K562 (cell line): ENCODE measurements at regions not wholly inside any gene's neighbourhood (a gene's known extent, or its start where the extent isn't known, plus 50 kb on each side); places are given as distances from the start of the nearest gene placed in this dataset.

Source experiments
- DIDO1 ChIP-seq: fragments of 450-650 bp; IDR thresholded peaks from 2 replicates; pipeline ENCODE4 v1.6.1; 2016; ENCODE audit warnings: low read depth, missing biosample characterization, missing genetic modification characterization
- NELFE ChIP-seq: IDR thresholded peaks from 2 replicates; pipeline ENCODE4 v1.6.1; 2011; ENCODE audit warnings: mild to moderate bottlenecking; ENCODE audit not compliant: insufficient read depth, insufficient read length
- SMC3 ChIP-seq: conservative IDR thresholded peaks from 2 replicates; pipeline ENCODE4 v1.6.1; 2011; ENCODE audit warnings: low read depth, low read length, improper control_type of control experiment; ENCODE audit not compliant: insufficient read depth
- TCFL5 ChIP-seq: fragments of 250-450 bp; sonication (Bioruptor Pico); conservative IDR thresholded peaks from 2 replicates; pipeline ENCODE4 v1.6.1; 2021; ENCODE audit warnings: mild to moderate bottlenecking, moderate library complexity, matching md5 sums
- ZNF589 ChIP-seq: fragments of 200-800 bp; sonication (Bioruptor generic); IDR thresholded peaks from 2 replicates; pipeline ENCODE4 v1.6.1; 2016; ENCODE audit warnings: low read depth, missing genetic modification characterization, missing compliant biosample characterization
- TF ChIP-seq, protein P1 (sequence below): fragments of 250-450 bp; sonication (Bioruptor Pico); IDR thresholded peaks from 2 replicates; pipeline ENCODE4 v1.5.0; 2021
- TF ChIP-seq, protein P2 (sequence below): fragments of 450-650 bp; conservative IDR thresholded peaks from 2 replicates; pipeline ENCODE4 v1.6.1; 2016; ENCODE audit warnings: missing genetic modification characterization, low read depth, mild to moderate bottlenecking, missing compliant biosample characterization, moderate library complexity
- TF ChIP-seq, protein P3 (sequence below): fragments of 450-650 bp; IDR thresholded peaks from 2 replicates; pipeline ENCODE4 v1.6.1; 2016
- TF ChIP-seq, protein P4 (sequence below): fragments of 250-450 bp; sonication (Bioruptor Pico); IDR thresholded peaks from 2 replicates; pipeline ENCODE4 v1.5.0; 2021; ENCODE audit warnings: mild to moderate bottlenecking, moderate library complexity
- TF ChIP-seq, protein P5 (sequence below), 2 experiments: fragments of 450-650 bp; formaldehyde crosslinking in 1 of 2; IDR thresholded peaks; 2 replicates each; pipeline versions ENCODE4 v1.4.0 to v1.6.1; 2014 to 2020; ENCODE audit warnings: mild to moderate bottlenecking in 2 of 2, borderline replicate concordance in 1 of 2, low read depth in 1 of 2

DNA sequence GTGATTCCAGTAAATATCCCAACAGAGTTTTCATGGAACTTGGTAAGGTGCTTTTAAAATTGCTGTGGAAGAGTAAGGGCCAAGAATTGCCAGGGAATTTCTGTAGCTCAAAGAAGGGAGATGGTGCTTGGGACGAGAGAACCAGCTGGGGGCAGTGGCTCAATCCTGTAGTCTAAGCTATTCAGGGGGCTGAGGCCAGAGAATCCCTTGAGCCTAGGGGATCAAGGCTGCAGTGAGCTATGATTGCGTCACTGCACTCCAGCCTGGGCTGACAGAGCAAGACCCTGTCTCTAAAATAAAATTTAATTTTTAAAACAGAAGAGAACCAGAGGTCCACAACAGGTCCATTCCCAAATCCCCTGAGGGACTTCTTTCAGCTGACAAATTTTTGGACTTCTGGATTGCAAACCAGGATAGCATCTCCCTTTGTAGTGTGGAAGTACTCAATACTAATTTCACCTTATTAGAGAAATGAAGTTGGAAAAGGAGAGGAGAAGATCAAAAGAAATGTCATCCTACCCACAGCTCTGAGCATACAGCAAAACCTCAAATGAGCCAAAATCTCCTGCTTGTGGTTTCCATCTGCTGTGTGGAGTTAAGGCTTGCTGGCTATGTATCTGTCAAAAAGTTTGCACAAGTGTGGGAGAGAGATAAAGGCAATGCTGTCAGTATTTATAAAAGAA is 59.2 kb upstream of the CLPB start (continued):
- no peak for TF ChIP-seq SMC3
- TF ChIP-seq, protein P1, sequence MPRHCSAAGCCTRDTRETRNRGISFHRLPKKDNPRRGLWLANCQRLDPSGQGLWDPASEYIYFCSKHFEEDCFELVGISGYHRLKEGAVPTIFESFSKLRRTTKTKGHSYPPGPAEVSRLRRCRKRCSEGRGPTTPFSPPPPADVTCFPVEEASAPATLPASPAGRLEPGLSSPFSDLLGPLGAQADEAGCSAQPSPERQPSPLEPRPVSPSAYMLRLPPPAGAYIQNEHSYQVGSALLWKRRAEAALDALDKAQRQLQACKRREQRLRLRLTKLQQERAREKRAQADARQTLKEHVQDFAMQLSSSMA (CRISPR knock-in tag), result no peak
- TF ChIP-seq, protein P2, sequence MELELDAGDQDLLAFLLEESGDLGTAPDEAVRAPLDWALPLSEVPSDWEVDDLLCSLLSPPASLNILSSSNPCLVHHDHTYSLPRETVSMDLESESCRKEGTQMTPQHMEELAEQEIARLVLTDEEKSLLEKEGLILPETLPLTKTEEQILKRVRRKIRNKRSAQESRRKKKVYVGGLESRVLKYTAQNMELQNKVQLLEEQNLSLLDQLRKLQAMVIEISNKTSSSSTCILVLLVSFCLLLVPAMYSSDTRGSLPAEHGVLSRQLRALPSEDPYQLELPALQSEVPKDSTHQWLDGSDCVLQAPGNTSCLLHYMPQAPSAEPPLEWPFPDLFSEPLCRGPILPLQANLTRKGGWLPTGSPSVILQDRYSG (tag), result no peak
- TF ChIP-seq TCFL5 (CRISPR knock-in tag), result no peak
- TF ChIP-seq NELFE, result no peak
- TF ChIP-seq, protein P3, sequence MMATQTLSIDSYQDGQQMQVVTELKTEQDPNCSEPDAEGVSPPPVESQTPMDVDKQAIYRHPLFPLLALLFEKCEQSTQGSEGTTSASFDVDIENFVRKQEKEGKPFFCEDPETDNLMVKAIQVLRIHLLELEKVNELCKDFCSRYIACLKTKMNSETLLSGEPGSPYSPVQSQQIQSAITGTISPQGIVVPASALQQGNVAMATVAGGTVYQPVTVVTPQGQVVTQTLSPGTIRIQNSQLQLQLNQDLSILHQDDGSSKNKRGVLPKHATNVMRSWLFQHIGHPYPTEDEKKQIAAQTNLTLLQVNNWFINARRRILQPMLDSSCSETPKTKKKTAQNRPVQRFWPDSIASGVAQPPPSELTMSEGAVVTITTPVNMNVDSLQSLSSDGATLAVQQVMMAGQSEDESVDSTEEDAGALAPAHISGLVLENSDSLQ, result peak; percentile 73
- TF ChIP-seq, protein P4, sequence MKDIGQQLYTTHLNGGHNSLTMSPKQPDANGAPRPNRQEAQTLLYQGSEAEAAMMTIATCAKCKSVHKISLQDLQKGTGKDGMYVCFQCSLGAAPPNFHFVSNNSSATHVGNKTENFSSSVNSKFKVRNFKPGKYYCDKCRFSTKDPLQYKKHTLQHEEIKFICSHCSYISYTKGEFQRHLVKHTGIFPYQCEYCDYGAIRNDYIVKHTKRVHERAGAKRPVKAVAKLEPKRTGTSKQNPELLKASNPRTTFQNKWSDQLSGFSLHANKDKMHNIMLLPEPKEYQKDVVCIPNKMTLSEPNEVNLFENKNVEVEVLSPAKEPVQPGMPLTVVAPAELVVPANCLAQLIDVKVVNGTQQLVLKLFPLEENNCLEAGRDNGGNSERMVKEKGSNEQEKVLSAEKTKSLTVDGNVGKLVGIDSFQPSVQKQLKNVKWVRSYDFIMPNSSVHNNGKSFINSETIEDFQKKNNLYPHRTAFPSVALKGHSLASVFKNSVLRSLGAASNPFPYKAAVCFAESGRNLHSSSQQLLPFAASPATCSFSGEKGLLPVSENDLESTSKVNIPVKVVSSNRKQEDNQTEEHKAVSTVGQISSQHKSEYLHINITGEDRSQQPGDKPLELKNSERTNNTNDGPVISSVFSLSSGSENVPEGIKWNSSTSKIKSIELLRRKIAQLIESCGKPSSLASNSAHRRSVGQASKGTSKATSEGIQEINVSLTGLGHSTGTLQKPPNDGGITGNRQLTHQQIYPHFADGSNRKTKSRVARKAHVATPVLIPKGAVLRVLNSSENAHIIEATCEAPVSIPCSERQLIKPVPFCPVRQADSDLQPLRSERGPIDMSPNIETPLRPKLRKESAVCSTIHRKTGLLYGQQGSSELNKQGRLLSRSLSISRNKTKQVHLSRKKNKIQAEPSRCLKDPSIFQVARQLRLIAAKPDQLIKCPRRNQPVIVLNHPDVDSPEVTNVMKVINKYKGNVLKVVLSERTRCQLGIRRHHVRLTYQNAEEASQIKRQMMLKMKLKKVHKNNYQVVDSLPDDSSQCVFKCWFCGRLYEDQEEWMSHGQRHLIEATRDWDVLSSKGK, result no peak
- TF ChIP-seq ZNF589 (CRISPR knock-in tag), result no peak
- TF ChIP-seq, protein P5, sequence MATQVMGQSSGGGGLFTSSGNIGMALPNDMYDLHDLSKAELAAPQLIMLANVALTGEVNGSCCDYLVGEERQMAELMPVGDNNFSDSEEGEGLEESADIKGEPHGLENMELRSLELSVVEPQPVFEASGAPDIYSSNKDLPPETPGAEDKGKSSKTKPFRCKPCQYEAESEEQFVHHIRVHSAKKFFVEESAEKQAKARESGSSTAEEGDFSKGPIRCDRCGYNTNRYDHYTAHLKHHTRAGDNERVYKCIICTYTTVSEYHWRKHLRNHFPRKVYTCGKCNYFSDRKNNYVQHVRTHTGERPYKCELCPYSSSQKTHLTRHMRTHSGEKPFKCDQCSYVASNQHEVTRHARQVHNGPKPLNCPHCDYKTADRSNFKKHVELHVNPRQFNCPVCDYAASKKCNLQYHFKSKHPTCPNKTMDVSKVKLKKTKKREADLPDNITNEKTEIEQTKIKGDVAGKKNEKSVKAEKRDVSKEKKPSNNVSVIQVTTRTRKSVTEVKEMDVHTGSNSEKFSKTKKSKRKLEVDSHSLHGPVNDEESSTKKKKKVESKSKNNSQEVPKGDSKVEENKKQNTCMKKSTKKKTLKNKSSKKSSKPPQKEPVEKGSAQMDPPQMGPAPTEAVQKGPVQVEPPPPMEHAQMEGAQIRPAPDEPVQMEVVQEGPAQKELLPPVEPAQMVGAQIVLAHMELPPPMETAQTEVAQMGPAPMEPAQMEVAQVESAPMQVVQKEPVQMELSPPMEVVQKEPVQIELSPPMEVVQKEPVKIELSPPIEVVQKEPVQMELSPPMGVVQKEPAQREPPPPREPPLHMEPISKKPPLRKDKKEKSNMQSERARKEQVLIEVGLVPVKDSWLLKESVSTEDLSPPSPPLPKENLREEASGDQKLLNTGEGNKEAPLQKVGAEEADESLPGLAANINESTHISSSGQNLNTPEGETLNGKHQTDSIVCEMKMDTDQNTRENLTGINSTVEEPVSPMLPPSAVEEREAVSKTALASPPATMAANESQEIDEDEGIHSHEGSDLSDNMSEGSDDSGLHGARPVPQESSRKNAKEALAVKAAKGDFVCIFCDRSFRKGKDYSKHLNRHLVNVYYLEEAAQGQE (IDR thresholded peaks at IDR 0.05; ENCODE audit: borderline replicate concordance), result no peak; the same call in 1 of the 2 replicates
- TF ChIP-seq, protein P5 (CRISPR knock-in tag; IDR thresholded peaks at IDR 0.05; ENCODE audit: low read depth), result no peak
- no peak for TF ChIP-seq DIDO1 (tag)
